HL-60 (cell line): ENCODE measurements at regions not wholly inside any gene's neighbourhood (a gene's known extent, or its start where the extent isn't known, plus 50 kb on each side); places are given as distances from the start of the nearest gene placed in this dataset.

Source experiments
- GABPA ChIP-seq: IDR thresholded peaks from 2 replicates; pipeline ENCODE4 v1.6.1; 2012; ENCODE audit warnings: low read depth
- POLR2AphosphoS5 ChIP-seq: IDR thresholded peaks from 2 replicates; pipeline ENCODE4 v1.6.1; 2012; ENCODE audit warnings: low read depth
- TF ChIP-seq, protein P1 (sequence below): IDR thresholded peaks from one replicate; pipeline ENCODE4 v1.5.1; 2011; ENCODE audit warnings: low read length, control low read depth, inconsistent platforms; ENCODE audit not compliant: insufficient read depth
- TF ChIP-seq, protein P2 (sequence below): IDR thresholded peaks from 2 replicates; pipeline ENCODE4 v1.6.1; 2012; ENCODE audit warnings: low read depth; ENCODE audit not compliant: insufficient replicate concordance

DNA sequence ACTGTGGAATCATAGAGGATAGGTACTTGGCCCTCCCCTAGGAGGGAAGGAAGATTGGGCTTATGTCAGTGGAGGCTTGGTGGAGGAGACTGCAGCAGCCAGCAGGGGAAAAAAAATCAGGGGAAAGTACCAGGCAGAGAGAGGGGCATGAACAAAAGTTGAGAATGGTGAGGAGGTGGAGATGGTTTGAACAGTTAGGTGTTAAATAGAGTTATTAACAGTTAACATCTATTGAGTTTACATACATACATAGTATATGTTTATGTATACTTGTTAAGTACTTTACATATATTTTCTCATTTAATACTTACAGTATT, 136.5 kb upstream of the HNRNPU start:
- TF ChIP-seq, protein P1, sequence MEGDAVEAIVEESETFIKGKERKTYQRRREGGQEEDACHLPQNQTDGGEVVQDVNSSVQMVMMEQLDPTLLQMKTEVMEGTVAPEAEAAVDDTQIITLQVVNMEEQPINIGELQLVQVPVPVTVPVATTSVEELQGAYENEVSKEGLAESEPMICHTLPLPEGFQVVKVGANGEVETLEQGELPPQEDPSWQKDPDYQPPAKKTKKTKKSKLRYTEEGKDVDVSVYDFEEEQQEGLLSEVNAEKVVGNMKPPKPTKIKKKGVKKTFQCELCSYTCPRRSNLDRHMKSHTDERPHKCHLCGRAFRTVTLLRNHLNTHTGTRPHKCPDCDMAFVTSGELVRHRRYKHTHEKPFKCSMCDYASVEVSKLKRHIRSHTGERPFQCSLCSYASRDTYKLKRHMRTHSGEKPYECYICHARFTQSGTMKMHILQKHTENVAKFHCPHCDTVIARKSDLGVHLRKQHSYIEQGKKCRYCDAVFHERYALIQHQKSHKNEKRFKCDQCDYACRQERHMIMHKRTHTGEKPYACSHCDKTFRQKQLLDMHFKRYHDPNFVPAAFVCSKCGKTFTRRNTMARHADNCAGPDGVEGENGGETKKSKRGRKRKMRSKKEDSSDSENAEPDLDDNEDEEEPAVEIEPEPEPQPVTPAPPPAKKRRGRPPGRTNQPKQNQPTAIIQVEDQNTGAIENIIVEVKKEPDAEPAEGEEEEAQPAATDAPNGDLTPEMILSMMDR: no peak
- TF ChIP-seq POLR2AphosphoS5 (no peak), GABPA (no peak)
- TF ChIP-seq, protein P2, sequence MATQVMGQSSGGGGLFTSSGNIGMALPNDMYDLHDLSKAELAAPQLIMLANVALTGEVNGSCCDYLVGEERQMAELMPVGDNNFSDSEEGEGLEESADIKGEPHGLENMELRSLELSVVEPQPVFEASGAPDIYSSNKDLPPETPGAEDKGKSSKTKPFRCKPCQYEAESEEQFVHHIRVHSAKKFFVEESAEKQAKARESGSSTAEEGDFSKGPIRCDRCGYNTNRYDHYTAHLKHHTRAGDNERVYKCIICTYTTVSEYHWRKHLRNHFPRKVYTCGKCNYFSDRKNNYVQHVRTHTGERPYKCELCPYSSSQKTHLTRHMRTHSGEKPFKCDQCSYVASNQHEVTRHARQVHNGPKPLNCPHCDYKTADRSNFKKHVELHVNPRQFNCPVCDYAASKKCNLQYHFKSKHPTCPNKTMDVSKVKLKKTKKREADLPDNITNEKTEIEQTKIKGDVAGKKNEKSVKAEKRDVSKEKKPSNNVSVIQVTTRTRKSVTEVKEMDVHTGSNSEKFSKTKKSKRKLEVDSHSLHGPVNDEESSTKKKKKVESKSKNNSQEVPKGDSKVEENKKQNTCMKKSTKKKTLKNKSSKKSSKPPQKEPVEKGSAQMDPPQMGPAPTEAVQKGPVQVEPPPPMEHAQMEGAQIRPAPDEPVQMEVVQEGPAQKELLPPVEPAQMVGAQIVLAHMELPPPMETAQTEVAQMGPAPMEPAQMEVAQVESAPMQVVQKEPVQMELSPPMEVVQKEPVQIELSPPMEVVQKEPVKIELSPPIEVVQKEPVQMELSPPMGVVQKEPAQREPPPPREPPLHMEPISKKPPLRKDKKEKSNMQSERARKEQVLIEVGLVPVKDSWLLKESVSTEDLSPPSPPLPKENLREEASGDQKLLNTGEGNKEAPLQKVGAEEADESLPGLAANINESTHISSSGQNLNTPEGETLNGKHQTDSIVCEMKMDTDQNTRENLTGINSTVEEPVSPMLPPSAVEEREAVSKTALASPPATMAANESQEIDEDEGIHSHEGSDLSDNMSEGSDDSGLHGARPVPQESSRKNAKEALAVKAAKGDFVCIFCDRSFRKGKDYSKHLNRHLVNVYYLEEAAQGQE: no peak
